Ishikawa (cell line): ENCODE measurements at regions not wholly inside any gene's neighbourhood (a gene's known extent, or its start where the extent isn't known, plus 50 kb on each side); places are given as distances from the start of the nearest gene placed in this dataset.

ENCODE experiments used
- CEBPB ChIP-seq: IDR thresholded peaks from 2 replicates; pipeline ENCODE4 v1.6.1; 2012
- CREB1 ChIP-seq: IDR thresholded peaks from 2 replicates; pipeline ENCODE4 v1.6.1; 2012; ENCODE audit warnings: low read depth
- EGR1 ChIP-seq: IDR thresholded peaks from 2 replicates; pipeline ENCODE4 v1.6.1; 2012
- EP300 ChIP-seq: IDR thresholded peaks from 2 replicates; pipeline ENCODE4 v1.6.1; 2012; ENCODE audit warnings: borderline replicate concordance
- TAF1 ChIP-seq: IDR thresholded peaks from 2 replicates; pipeline ENCODE4 v1.6.1; 2012; ENCODE audit warnings: low read depth, mild to moderate bottlenecking
- TEAD4 ChIP-seq: IDR thresholded peaks from 2 replicates; pipeline ENCODE4 v1.6.1; 2012
- TF ChIP-seq, protein P1 (sequence below): IDR thresholded peaks from 2 replicates; pipeline ENCODE4 v1.6.1; 2012
- TF ChIP-seq, protein P2 (sequence below): IDR thresholded peaks from 2 replicates; pipeline ENCODE4 v1.6.1; 2012

DNA sequence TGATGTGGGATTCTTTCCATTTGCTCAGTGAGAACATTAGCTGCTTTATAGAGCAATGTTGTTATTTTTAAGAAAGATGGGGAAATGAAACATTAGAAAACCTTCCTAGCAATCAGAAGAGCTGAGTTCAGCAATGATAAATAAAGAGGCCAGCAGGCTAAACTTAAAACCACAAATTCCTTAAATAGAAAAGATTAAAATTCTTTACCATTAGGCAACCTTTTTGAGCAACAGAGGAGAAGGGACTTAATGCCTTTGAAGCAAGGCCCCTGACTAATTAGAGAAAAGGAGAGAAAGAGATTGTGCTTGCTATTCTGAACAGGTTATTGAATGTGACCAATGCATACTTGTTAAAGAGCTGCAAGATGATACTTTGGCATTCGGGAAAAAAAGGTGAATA, 160.8 kb upstream of the LMO3 start:
- TF ChIP-seq EP300 (no peak), CEBPB (no peak), CREB1 (no peak), TEAD4 (no peak), EGR1 (no peak), TAF1 (no peak)
- TF ChIP-seq, protein P1, sequence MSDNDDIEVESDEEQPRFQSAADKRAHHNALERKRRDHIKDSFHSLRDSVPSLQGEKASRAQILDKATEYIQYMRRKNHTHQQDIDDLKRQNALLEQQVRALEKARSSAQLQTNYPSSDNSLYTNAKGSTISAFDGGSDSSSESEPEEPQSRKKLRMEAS, result no peak
- TF ChIP-seq, protein P2, sequence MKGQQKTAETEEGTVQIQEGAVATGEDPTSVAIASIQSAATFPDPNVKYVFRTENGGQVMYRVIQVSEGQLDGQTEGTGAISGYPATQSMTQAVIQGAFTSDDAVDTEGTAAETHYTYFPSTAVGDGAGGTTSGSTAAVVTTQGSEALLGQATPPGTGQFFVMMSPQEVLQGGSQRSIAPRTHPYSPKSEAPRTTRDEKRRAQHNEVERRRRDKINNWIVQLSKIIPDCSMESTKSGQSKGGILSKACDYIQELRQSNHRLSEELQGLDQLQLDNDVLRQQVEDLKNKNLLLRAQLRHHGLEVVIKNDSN, result no peak
